NCI-H2107 treated with DMSO at 0.1 percent for 48 hours (cell line): ENCODE measurements at regions not wholly inside any gene's neighbourhood (a gene's known extent, or its start where the extent isn't known, plus 50 kb on each side); places are given as distances from the start of the nearest gene placed in this dataset.

ENCODE experiments used
- DNase-seq: peaks from one replicate; lab custom pipeline; 2025; ENCODE audit not compliant: unreplicated experiment; lab: John Stamatoyannopoulos, UW

- DNase-seq, result peak; percentile 52
Measured at GRCh38 chr2:24439971-24440340, 51.1 kb upstream of the NCOA1 start.

- no peak for DNase-seq
Measured at GRCh38 chr2:24439280-24439970, 51.6 kb upstream of the NCOA1 start.

GRCh38 chr2:24438106-24438505 is 52.9 kb upstream of the NCOA1 start:
- no peak for DNase-seq

- DNase-seq, result peak; percentile 73
Measured at GRCh38 chr2:24435391-24436316, 55.4 kb upstream of the NCOA1 start.

- DNase-seq, result no peak
Measured at GRCh38 chr2:24434541-24434940, 56.5 kb upstream of the NCOA1 start.

GRCh38 chr2:24432735-24433134 is 58.3 kb upstream of the NCOA1 start:
- no peak for DNase-seq

- DNase-seq, result no peak
Measured at GRCh38 chr2:24432121-24432520, 58.9 kb upstream of the NCOA1 start.

GRCh38 chr2:24429197-24430074 is 61.6 kb upstream of the NCOA1 start:
- no peak for DNase-seq

- no peak for DNase-seq
Measured at GRCh38 chr2:24424387-24424786, 64.1 kb upstream of the ITSN2 start.

GRCh38 chr2:24423095-24423494 is 62.8 kb upstream of the ITSN2 start:
- DNase-seq, result no peak

- DNase-seq, result no peak
Measured at GRCh38 chr2:24421668-24422067, 61.3 kb upstream of the ITSN2 start.

- DNase-seq, result no peak
Measured at GRCh38 chr2:24420373-24420772, 60.0 kb upstream of the ITSN2 start.

- DNase-seq, result no peak
Measured at GRCh38 chr2:24418166-24418841, 58.0 kb upstream of the ITSN2 start.

GRCh38 chr2:24412812-24413211 is 52.5 kb upstream of the ITSN2 start:
- no peak for DNase-seq

GRCh38 chr2:24411488-24412151 is 51.3 kb upstream of the ITSN2 start:
- DNase-seq, result no peak

GRCh38 chr2:24410976-24411375 is 50.6 kb upstream of the ITSN2 start:
- no peak for DNase-seq

- DNase-seq, result peak; percentile 86
Measured at GRCh38 chr2:24409700-24410556, 49.6 kb upstream of the ITSN2 start.
